ENCODE measurements at regions not wholly inside any gene's neighbourhood (a gene's known extent, or its start where the extent isn't known, plus 50 kb on each side); places are given as distances from the start of the nearest gene placed in this dataset.

DNA sequence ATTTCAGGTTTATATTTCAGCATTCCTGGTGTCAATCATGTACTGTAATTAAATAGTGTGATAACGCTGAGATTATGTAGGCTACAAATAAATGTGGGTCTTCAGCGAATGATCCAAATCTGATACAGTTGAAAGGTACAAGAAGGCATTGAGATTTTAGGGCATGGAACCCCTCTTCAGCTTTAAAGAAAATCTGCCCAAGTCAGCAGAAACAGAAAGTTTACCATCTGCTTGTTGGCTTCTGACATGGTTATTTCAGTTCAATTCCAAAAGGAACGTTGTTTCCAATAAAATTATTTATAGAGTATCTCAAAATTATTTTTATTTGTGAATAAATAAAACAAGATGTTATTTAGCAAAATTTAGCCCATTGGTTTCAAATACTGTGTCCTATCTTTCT, 400.2 kb upstream of the RORA start:
- Histone ChIP-seq H3K36me3 (replicated peaks; ENCODE audit: insufficient read depth, low read depth) (no peaks in the 10 kb centered on the region), H4K20me1 (ENCODE audit: insufficient read depth, poor library complexity, severe bottlenecking) (no peaks in the 10 kb centered on the region), H3K4me1 (ENCODE audit: insufficient read depth) (no peaks in the 10 kb centered on the region), H3K4me2 (no peak overlapping the region), H3K4me3 (no peak overlapping the region), H3K9me2 (replicated peaks; ENCODE audit: insufficient read depth) (no peaks in the 10 kb centered on the region), H3K27me3 (no peaks in the 10 kb centered on the region), H3K79me2 (no peaks in the 10 kb centered on the region), H3K27ac (no peak overlapping the region), H2AFZ (no peak overlapping the region), H3K9me3 (ENCODE audit: low read depth) (no peaks in the 10 kb centered on the region)
- no peak for DNase-seq (ENCODE audit: low spot score)
- TF ChIP-seq EZH2phosphoT487 (IDR thresholded peaks at IDR 0.05; ENCODE audit: low read depth, severe bottlenecking, unreplicated experiment) = no peak
- TF ChIP-seq, protein P1, sequence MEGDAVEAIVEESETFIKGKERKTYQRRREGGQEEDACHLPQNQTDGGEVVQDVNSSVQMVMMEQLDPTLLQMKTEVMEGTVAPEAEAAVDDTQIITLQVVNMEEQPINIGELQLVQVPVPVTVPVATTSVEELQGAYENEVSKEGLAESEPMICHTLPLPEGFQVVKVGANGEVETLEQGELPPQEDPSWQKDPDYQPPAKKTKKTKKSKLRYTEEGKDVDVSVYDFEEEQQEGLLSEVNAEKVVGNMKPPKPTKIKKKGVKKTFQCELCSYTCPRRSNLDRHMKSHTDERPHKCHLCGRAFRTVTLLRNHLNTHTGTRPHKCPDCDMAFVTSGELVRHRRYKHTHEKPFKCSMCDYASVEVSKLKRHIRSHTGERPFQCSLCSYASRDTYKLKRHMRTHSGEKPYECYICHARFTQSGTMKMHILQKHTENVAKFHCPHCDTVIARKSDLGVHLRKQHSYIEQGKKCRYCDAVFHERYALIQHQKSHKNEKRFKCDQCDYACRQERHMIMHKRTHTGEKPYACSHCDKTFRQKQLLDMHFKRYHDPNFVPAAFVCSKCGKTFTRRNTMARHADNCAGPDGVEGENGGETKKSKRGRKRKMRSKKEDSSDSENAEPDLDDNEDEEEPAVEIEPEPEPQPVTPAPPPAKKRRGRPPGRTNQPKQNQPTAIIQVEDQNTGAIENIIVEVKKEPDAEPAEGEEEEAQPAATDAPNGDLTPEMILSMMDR (IDR thresholded peaks at IDR 0.05; ENCODE audit: poor library complexity) = no peak
- WGBS (ENCODE audit: low lambda C conversion rate, missing lambda C conversion rate) = 87% methylated on average over 3 of the region's 3 CpGs

DNA sequence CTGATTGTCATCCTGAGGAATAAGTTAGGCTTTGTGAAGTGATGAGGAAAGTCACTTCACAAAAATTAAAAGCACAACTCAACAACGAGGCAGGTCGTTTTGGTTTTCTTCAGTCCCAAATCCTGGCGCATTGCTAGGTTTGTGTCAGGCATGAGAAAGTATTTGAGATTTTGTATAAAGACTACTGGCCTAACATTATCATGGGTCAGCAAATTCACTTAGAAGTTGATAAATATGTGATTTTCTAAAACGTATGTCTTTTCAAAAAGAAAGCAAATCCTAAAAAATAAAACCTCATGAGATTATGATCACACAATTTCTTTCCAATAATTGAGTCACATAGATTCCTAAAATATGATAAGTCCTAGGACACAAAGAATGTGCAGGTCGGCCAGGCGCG, 395.8 kb upstream of the RORA start:
- H3K27me3 ChIP-seq = no peaks in the 10 kb centered on the region

DNA sequence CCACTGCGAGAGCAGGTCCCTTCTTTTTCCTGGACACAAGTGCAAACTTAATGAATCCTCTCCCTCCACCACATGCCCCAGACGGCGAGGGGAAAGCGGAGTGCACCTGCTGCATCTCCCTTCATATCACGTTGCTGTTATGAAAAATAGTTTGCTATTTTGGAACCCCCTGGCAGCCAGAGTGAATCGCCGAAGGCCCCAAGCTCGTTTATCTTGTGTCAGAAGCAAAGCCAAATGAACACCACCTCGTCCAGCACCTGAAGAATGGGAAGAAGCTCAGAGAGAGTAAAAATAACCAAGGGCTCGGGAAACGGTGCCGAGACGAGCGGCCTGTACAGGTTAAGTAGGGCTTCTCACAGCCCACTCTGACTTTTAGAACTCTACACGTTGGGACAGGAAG, 394.6 kb upstream of the RORA start:
- Histone ChIP-seq H3K9me2 (replicated peaks; ENCODE audit: insufficient read depth) (no peaks in the 10 kb centered on the region), H3K36me3 (replicated peaks; ENCODE audit: insufficient read depth, low read depth) (no peaks in the 10 kb centered on the region), H3K79me2 (no peaks in the 10 kb centered on the region), H3K4me1 (ENCODE audit: insufficient read depth) (no peaks in the 10 kb centered on the region), H3K4me2 (no peak overlapping the region), H3K27me3 (no peaks in the 10 kb centered on the region), H3K27ac (no peak overlapping the region), H3K4me3 (no peak overlapping the region), H4K20me1 (ENCODE audit: insufficient read depth, poor library complexity, severe bottlenecking) (no peaks in the 10 kb centered on the region), H3K9me3 (ENCODE audit: low read depth) (no peaks in the 10 kb centered on the region), H2AFZ (no peak overlapping the region)
- WGBS (ENCODE audit: low lambda C conversion rate, missing lambda C conversion rate) = 86% methylated on average over 15 of the region's 15 CpGs
- no peak for DNase-seq (ENCODE audit: low spot score)
- TF ChIP-seq EZH2phosphoT487 (IDR thresholded peaks at IDR 0.05; ENCODE audit: low read depth, severe bottlenecking, unreplicated experiment) = no peak
- no peak for TF ChIP-seq EZH2 (IDR thresholded peaks at IDR 0.05; ENCODE audit: borderline replicate concordance)
- TF ChIP-seq, protein P1 (IDR thresholded peaks at IDR 0.05; ENCODE audit: poor library complexity) = no peak

More for the DNA sequence above, 395.8 kb upstream of the RORA start:
- DNase-seq (ENCODE audit: low spot score) = no peak
- 95% methylated on average over 7 of the region's 7 CpGs for WGBS (ENCODE audit: low lambda C conversion rate, missing lambda C conversion rate)
- Histone ChIP-seq H3K4me1 (ENCODE audit: insufficient read depth) (no peaks in the 10 kb centered on the region), H3K4me2 (no peak overlapping the region), H3K9me2 (replicated peaks; ENCODE audit: insufficient read depth) (no peaks in the 10 kb centered on the region), H3K9me3 (ENCODE audit: low read depth) (no peaks in the 10 kb centered on the region), H3K4me3 (no peak overlapping the region), H3K79me2 (no peaks in the 10 kb centered on the region), H3K27ac (no peak overlapping the region), H4K20me1 (ENCODE audit: insufficient read depth, poor library complexity, severe bottlenecking) (no peaks in the 10 kb centered on the region), H3K36me3 (replicated peaks; ENCODE audit: insufficient read depth, low read depth) (no peaks in the 10 kb centered on the region), H2AFZ (no peak overlapping the region)
- TF ChIP-seq EZH2phosphoT487 (IDR thresholded peaks at IDR 0.05; ENCODE audit: low read depth, severe bottlenecking, unreplicated experiment) = no peak

DNA sequence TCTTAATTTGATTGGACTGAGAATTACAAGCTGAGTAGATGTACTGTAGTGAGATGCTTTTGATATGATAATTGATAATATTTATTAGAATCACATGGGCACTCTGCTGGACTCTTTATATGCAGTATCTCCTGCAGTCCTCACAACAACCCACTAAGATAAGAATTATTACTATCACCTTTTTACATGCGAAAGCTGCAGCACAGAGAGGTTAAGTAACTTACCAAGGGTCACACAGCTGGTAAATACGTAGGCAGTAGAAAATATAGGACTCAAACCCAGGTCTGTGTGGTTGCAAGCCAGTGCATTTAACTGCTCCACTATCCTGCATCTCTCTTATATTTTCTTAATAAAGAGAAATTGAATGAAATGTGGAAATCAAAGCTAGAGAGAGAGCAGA, 392.8 kb upstream of the RORA start:
- H2AFZ ChIP-seq = no peak overlapping the region
- H3K4me1 ChIP-seq (ENCODE audit: insufficient read depth) = no peaks in the 10 kb centered on the region
- no peak overlapping the region for H3K4me3 ChIP-seq
- no peak overlapping the region for H3K27ac ChIP-seq
- 96% methylated on average over 2 of the region's 2 CpGs for WGBS (ENCODE audit: low lambda C conversion rate, missing lambda C conversion rate)
- TF ChIP-seq, protein P1 (IDR thresholded peaks at IDR 0.05; ENCODE audit: poor library complexity) = no peak
- TF ChIP-seq EZH2 (IDR thresholded peaks at IDR 0.05; ENCODE audit: borderline replicate concordance) = no peak
- no peak for DNase-seq (ENCODE audit: low spot score)
- H4K20me1 ChIP-seq (ENCODE audit: insufficient read depth, poor library complexity, severe bottlenecking) = no peaks in the 10 kb centered on the region
- no peaks in the 10 kb centered on the region for H3K79me2 ChIP-seq
- no peak overlapping the region for H3K4me2 ChIP-seq
- no peaks in the 10 kb centered on the region for H3K9me2 ChIP-seq (replicated peaks; ENCODE audit: insufficient read depth)
- H3K36me3 ChIP-seq (replicated peaks; ENCODE audit: insufficient read depth, low read depth) = no peaks in the 10 kb centered on the region
- H3K9me3 ChIP-seq (ENCODE audit: low read depth) = no peaks in the 10 kb centered on the region
- H3K27me3 ChIP-seq = no peaks in the 10 kb centered on the region
